GM10248 (cell line): ENCODE measurements at regions not wholly inside any gene's neighbourhood (a gene's known extent, or its start where the extent isn't known, plus 50 kb on each side); places are given as distances from the start of the nearest gene placed in this dataset.

Experiments used
- CTCF ChIA-PET: fragments of 300-600 bp; sonication (Branson Sonifier 250); formaldehyde crosslinking; extraction: SDS; loops from one replicate; lab custom pipeline; 2021; ENCODE audit warnings: antibody characterized with exemption; lab: Yijun Ruan, JAX
- POLR2A ChIA-PET: fragments of 350-650 bp; sonication (Branson Sonifier 250); formaldehyde crosslinking; extraction: SDS; loops from one replicate; lab custom pipeline; 2020; ENCODE audit warnings: antibody characterized with exemption; lab: Yijun Ruan, JAX
- DNase-seq: peaks from one replicate; pipeline ENCODE4 v3.0.0; 2012; ENCODE audit errors: extremely low spot score
- CTCF ChIP-seq: IDR thresholded peaks from 2 replicates; pipeline ENCODE4 v1.5.1; 2012; ENCODE audit warnings: mild to moderate bottlenecking, low read depth; ENCODE audit errors: extremely low read depth, missing control alignments, control extremely low read depth

- POLR2A ChIA-PET: no interaction called here
- no peak for DNase-seq
Measured at GRCh38 chr14:96727491-96727890, 69.7 kb upstream of the VRK1 start.

GRCh38 chr14:96727980-96728717 is 69.0 kb upstream of the VRK1 start:
- POLR2A ChIA-PET: no interaction called here
- CTCF ChIA-PET: no interaction called here
- DNase-seq: no peak
- TF ChIP-seq CTCF: no peak

More at GRCh38 chr14:96727491-96727890, 69.7 kb upstream of the VRK1 start:
- CTCF ChIA-PET: no interaction called here
- TF ChIP-seq CTCF: no peak

- ChIA-PET POLR2A (no interaction called here), CTCF (interaction anchor here (1.3 to 1.9 kb wide), 3 partner anchors 9 to 15 kb away, joined by 4 to 10 read pairs (median 5); no protein-coding TSS in a partner anchor)
- no peak for TF ChIP-seq CTCF
- no peak for DNase-seq
Measured at GRCh38 chr14:96729889-96730288, 67.3 kb upstream of the VRK1 start.

- ChIA-PET POLR2A (no interaction called here), CTCF (interaction anchor here (1.3 to 1.9 kb wide), 3 partner anchors 8 to 15 kb away, joined by 4 to 10 read pairs (median 5); no protein-coding TSS in a partner anchor)
- TF ChIP-seq CTCF: no peak
- DNase-seq: no peak
Measured at GRCh38 chr14:96730386-96730785, 66.8 kb upstream of the VRK1 start.

- ChIA-PET CTCF (interaction anchor here (2.9 to 3.6 kb wide), 2 partner anchors 7 to 10 kb away, joined by 10 to 12 read pairs; no protein-coding TSS in a partner anchor), POLR2A (no interaction called here)
- TF ChIP-seq CTCF: no peak
- no peak for DNase-seq
Measured at GRCh38 chr14:96734076-96734622, 63.0 kb upstream of the VRK1 start.

- POLR2A ChIA-PET: no interaction called here
- DNase-seq: no peak
- TF ChIP-seq CTCF: no peak
- CTCF ChIA-PET: interaction anchor here (1.2 to 3.6 kb wide), 2 partner anchors 9 to 17 kb away, joined by 4 to 12 read pairs; no protein-coding TSS in a partner anchor
Measured at GRCh38 chr14:96735526-96735925, 61.7 kb upstream of the VRK1 start.
